Skeletal muscle satellite cell (primary cell): ENCODE measurements at regions not wholly inside any gene's neighbourhood (a gene's known extent, or its start where the extent isn't known, plus 50 kb on each side); places are given as distances from the start of the nearest gene placed in this dataset.
"Not testable (repeated sequence)": the region's sequence is repeated elsewhere in the genome, so short reads cannot be mapped to it uniquely, and the experiment has no call there.

Experiments
- H3K27me3 ChIP-seq: 2 replicates; pipeline ENCODE4 v1.7.0; 2013; ENCODE audit warnings: low read length; ENCODE audit not compliant: control insufficient read depth, insufficient read depth
- H3K36me3 ChIP-seq: 2 replicates; pipeline ENCODE4 v1.7.0; 2013; ENCODE audit warnings: mild to moderate bottlenecking, control low read depth, low read length; ENCODE audit not compliant: insufficient read depth
- H3K4me1 ChIP-seq: 2 replicates; pipeline ENCODE4 v1.7.0; 2013; ENCODE audit warnings: low read length; ENCODE audit not compliant: control insufficient read depth, insufficient read depth
- H3K4me2 ChIP-seq: 2 replicates; pipeline ENCODE4 v1.7.0; 2013; ENCODE audit warnings: mild to moderate bottlenecking, low read length
- H3K4me3 ChIP-seq: 2 replicates; pipeline ENCODE4 v1.7.0; 2013; ENCODE audit warnings: low read length
- H3K9ac ChIP-seq: 2 replicates; pipeline ENCODE4 v1.7.0; 2013; ENCODE audit warnings: mild to moderate bottlenecking, low read depth, low read length, moderate library complexity
- H3K9me3 ChIP-seq: replicated peaks from 2 replicates; pipeline ENCODE4 v1.7.0; 2013; ENCODE audit warnings: mild to moderate bottlenecking, control low read depth, low read length

DNA sequence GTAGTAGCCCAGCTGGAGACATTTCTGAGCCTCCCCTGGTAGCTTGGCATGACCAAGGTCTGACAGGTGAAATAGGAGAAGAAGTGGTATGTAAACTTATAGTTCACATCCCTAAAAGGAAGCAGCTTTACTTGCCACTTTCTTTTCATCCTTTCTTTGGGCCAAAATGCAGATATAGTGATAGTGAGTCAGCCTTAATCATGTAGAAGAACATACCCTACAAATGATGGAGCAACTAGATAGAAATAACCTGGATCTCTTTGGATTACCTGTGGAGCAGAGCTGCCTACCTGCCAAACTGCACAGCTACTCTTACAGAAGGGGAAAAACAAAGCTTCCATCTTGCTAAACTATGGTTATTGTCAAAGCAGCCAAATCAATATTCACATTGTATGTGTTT, 106.7 kb upstream of the LCORL start:
- H3K27me3 ChIP-seq, result no peaks in the 10 kb centered on the region
- no peaks in the 10 kb centered on the region for H3K36me3 ChIP-seq
- H3K4me3 ChIP-seq, result no peak overlapping the region
- H3K9me3 ChIP-seq, result no peaks in the 10 kb centered on the region
- H3K9ac ChIP-seq, result no peak overlapping the region
- H3K4me2 ChIP-seq, result no peak overlapping the region
- H3K4me1 ChIP-seq, result no peaks in the 10 kb centered on the region

GRCh38 chr4:18127030-18127429, 105.5 kb upstream of the LCORL start:
- Histone ChIP-seq H3K4me1 (no peaks in the 10 kb centered on the region), H3K9ac (no peak overlapping the region), H3K9me3 (no peaks in the 10 kb centered on the region), H3K36me3 (no peaks in the 10 kb centered on the region), H3K4me3 (no peak overlapping the region), H3K4me2 (no peak overlapping the region), H3K27me3 (no peaks in the 10 kb centered on the region)

- H3K9ac ChIP-seq, result no peak overlapping the region
- no peak overlapping the region for H3K4me3 ChIP-seq
- H3K9me3 ChIP-seq, result no peaks in the 10 kb centered on the region
- no peaks in the 10 kb centered on the region for H3K4me1 ChIP-seq
- no peaks in the 10 kb centered on the region for H3K36me3 ChIP-seq
- peaks cover 3% of the 10 kb centered on the region for H3K27me3 ChIP-seq
- no peak overlapping the region for H3K4me2 ChIP-seq
These were observed 92.3 kb upstream of the LCORL start for GRCh38 chr4:18113710-18114331.

- Histone ChIP-seq H3K9me3 (no peaks in the 10 kb centered on the region), H3K4me1 (no peaks in the 10 kb centered on the region), H3K4me2 (no peak overlapping the region), H3K4me3 (no peak overlapping the region), H3K27me3 (peaks cover 3% of the 10 kb centered on the region), H3K36me3 (no peaks in the 10 kb centered on the region), H3K9ac (no peak overlapping the region)
These were observed 89.5 kb upstream of the LCORL start for GRCh38 chr4:18111081-18111480.

DNA sequence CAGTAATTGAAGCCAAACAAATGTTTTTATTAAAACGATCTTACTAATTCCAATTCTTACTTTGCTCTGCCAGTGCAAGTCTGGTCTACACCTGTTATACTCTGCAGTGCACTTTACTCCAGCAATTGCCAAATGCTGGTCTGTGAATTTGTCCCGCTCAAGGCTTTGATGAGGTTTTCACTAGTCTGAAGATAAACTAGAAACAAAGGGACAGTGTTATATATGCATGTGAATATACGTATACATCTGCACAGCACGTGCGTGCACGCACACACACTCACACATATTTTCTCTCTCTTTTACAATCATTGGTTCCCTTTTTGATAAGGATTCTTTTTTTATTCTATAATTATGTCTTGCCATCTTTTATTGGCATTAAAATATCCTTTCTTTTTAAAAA, 88.5 kb upstream of the LCORL start:
- Histone ChIP-seq H3K9ac (no peak overlapping the region), H3K9me3 (no peaks in the 10 kb centered on the region), H3K27me3 (peaks cover 3% of the 10 kb centered on the region), H3K36me3 (no peaks in the 10 kb centered on the region), H3K4me2 (no peak overlapping the region), H3K4me3 (no peak overlapping the region), H3K4me1 (no peaks in the 10 kb centered on the region)

DNA sequence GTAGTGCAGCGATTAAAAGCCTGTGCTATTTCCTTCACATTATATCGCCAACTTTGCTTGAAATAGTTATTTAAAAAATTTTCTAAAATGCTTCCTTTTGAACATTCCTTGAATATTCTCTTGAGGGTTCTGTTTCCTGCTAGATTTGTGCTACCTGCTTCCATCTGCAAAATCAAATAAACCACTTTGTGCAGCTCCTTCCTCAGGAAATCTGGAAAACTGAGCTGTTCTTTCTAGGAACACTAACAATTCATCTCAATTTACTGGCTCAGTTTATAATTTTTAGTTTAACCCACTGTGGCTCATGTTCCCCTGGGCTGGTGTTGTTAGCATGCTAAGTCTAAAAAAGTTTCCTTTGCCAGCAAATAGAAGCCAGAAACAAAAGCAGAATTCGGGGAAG, 88.1 kb upstream of the LCORL start:
- Histone ChIP-seq H3K27me3 (peaks cover 3% of the 10 kb centered on the region), H3K36me3 (no peaks in the 10 kb centered on the region), H3K9me3 (no peaks in the 10 kb centered on the region), H3K4me3 (no peak overlapping the region), H3K4me1 (no peaks in the 10 kb centered on the region), H3K9ac (no peak overlapping the region), H3K4me2 (no peak overlapping the region)

GRCh38 chr4:18107848-18108528, 86.4 kb upstream of the LCORL start:
- H3K36me3 ChIP-seq, H3K9ac ChIP-seq, H3K4me3 ChIP-seq, H3K9me3 ChIP-seq, H3K4me2 ChIP-seq, H3K27me3 ChIP-seq, H3K4me1 ChIP-seq: not testable (repeated sequence)

- no peaks in the 10 kb centered on the region for H3K36me3 ChIP-seq
- H3K27me3 ChIP-seq, result peaks cover 3% of the 10 kb centered on the region
- no peak overlapping the region for H3K9ac ChIP-seq
- H3K4me1 ChIP-seq, result no peaks in the 10 kb centered on the region
- H3K4me3 ChIP-seq, result no peak overlapping the region
- H3K4me2 ChIP-seq, result no peak overlapping the region
- no peaks in the 10 kb centered on the region for H3K9me3 ChIP-seq
These were observed 85.1 kb upstream of the LCORL start for GRCh38 chr4:18106620-18107019.

- no peaks in the 10 kb centered on the region for H3K9me3 ChIP-seq
- H3K4me2 ChIP-seq, result no peak overlapping the region
- no peak overlapping the region for H3K9ac ChIP-seq
- no peak overlapping the region for H3K4me3 ChIP-seq
- H3K36me3 ChIP-seq, result no peaks in the 10 kb centered on the region
- no peaks in the 10 kb centered on the region for H3K4me1 ChIP-seq
- H3K27me3 ChIP-seq, result peaks cover 3% of the 10 kb centered on the region
These were observed 83.8 kb upstream of the LCORL start for GRCh38 chr4:18105030-18106011.

GRCh38 chr4:18103876-18104605, 82.5 kb upstream of the LCORL start:
- H3K4me2 ChIP-seq, result no peak overlapping the region
- no peaks in the 10 kb centered on the region for H3K36me3 ChIP-seq
- no peaks in the 10 kb centered on the region for H3K9me3 ChIP-seq

GRCh38 chr4:18100657-18101056, 79.1 kb upstream of the LCORL start:
- Histone ChIP-seq H3K4me1 (no peaks in the 10 kb centered on the region), H3K9me3 (no peaks in the 10 kb centered on the region), H3K4me3 (no peak overlapping the region), H3K36me3 (no peaks in the 10 kb centered on the region), H3K9ac (no peak overlapping the region), H3K4me2 (no peak overlapping the region), H3K27me3 (no peaks in the 10 kb centered on the region)

More at GRCh38 chr4:18103876-18104605, 82.5 kb upstream of the LCORL start:
- Histone ChIP-seq H3K4me1 (no peaks in the 10 kb centered on the region), H3K9ac (no peak overlapping the region), H3K27me3 (no peaks in the 10 kb centered on the region), H3K4me3 (no peak overlapping the region)
